GM19328 (cell line): ENCODE measurements at regions not wholly inside any gene's neighbourhood (a gene's known extent, or its start where the extent isn't known, plus 50 kb on each side); places are given as distances from the start of the nearest gene placed in this dataset.
"Not testable (repeated sequence)": the region's sequence is repeated elsewhere in the genome, so short reads cannot be mapped to it uniquely, and the experiment has no call there.

Experiments
- ATAC-seq: cut with Tn5 transposase; IDR thresholded peaks from one replicate; pipeline ENCODE4 v1.9.1; 2021; ENCODE audit warnings: mild to moderate bottlenecking, moderate library complexity; ENCODE audit not compliant: unreplicated experiment

- no peak for ATAC-seq
Measured at GRCh38 chr6:71049198-71049770, 92.4 kb upstream of the B3GAT2 start.

GRCh38 chr6:71053475-71053874 lies 96.6 kb upstream of the B3GAT2 start:
- ATAC-seq, result no peak

GRCh38 chr6:71056656-71057055 lies 99.8 kb upstream of the B3GAT2 start:
- ATAC-seq, result no peak

- ATAC-seq, result no peak
Measured at GRCh38 chr6:71066153-71066552, 109.3 kb upstream of the B3GAT2 start.

GRCh38 chr6:71067816-71068215 lies 111.0 kb upstream of the B3GAT2 start:
- ATAC-seq, result no peak

- no peak for ATAC-seq
Measured at GRCh38 chr6:71072508-71072907, 115.6 kb upstream of the B3GAT2 start.

GRCh38 chr6:71077655-71078054 lies 120.8 kb upstream of the B3GAT2 start:
- ATAC-seq, result no peak

- no peak for ATAC-seq
Measured at GRCh38 chr6:71079677-71080076, 122.8 kb upstream of the B3GAT2 start.

GRCh38 chr6:71080133-71080532 lies 123.3 kb upstream of the B3GAT2 start:
- ATAC-seq, result no peak

GRCh38 chr6:71080826-71081225 lies 124.0 kb upstream of the B3GAT2 start:
- ATAC-seq, result no peak

GRCh38 chr6:71082033-71082650 lies 125.3 kb upstream of the B3GAT2 start:
- no peak for ATAC-seq

GRCh38 chr6:71083308-71083820 lies 126.5 kb upstream of the B3GAT2 start:
- ATAC-seq, result no peak

GRCh38 chr6:71088166-71088565 lies 131.3 kb upstream of the B3GAT2 start:
- ATAC-seq, result no peak

- no peak for ATAC-seq
Measured at GRCh38 chr6:71090217-71090616, 133.4 kb upstream of the B3GAT2 start.

- ATAC-seq, result no peak
Measured at GRCh38 chr6:71091167-71091566, 134.3 kb upstream of the B3GAT2 start.

GRCh38 chr6:71091956-71092355 lies 135.1 kb upstream of the B3GAT2 start:
- ATAC-seq, result no peak

- not testable (repeated sequence) for ATAC-seq
Measured at GRCh38 chr6:71097264-71097663, 140.4 kb upstream of the B3GAT2 start.

GRCh38 chr6:71099649-71100048 lies 142.8 kb upstream of the B3GAT2 start:
- no peak for ATAC-seq

- no peak for ATAC-seq
Measured at GRCh38 chr6:71103130-71103529, 146.3 kb upstream of the B3GAT2 start.

GRCh38 chr6:71103641-71104040 lies 146.8 kb upstream of the B3GAT2 start:
- no peak for ATAC-seq

GRCh38 chr6:71106276-71106675 lies 149.4 kb upstream of the B3GAT2 start:
- ATAC-seq, result no peak

GRCh38 chr6:71107911-71108420 lies 151.1 kb upstream of the B3GAT2 start:
- ATAC-seq, result no peak

GRCh38 chr6:71114544-71114943 lies 157.7 kb upstream of the B3GAT2 start:
- no peak for ATAC-seq
